ENCODE measurements at regions not wholly inside any gene's neighbourhood (a gene's known extent, or its start where the extent isn't known, plus 50 kb on each side); places are given as distances from the start of the nearest gene placed in this dataset.

- no peak for TF ChIP-seq POLR2AphosphoS5 (IDR thresholded peaks at IDR 0.05; ENCODE audit: low read depth, low read length)
- TF ChIP-seq SIN3A (IDR thresholded peaks at IDR 0.05; ENCODE audit: borderline replicate concordance, insufficient read depth, low read length) = no peak
- TF ChIP-seq, protein P1, sequence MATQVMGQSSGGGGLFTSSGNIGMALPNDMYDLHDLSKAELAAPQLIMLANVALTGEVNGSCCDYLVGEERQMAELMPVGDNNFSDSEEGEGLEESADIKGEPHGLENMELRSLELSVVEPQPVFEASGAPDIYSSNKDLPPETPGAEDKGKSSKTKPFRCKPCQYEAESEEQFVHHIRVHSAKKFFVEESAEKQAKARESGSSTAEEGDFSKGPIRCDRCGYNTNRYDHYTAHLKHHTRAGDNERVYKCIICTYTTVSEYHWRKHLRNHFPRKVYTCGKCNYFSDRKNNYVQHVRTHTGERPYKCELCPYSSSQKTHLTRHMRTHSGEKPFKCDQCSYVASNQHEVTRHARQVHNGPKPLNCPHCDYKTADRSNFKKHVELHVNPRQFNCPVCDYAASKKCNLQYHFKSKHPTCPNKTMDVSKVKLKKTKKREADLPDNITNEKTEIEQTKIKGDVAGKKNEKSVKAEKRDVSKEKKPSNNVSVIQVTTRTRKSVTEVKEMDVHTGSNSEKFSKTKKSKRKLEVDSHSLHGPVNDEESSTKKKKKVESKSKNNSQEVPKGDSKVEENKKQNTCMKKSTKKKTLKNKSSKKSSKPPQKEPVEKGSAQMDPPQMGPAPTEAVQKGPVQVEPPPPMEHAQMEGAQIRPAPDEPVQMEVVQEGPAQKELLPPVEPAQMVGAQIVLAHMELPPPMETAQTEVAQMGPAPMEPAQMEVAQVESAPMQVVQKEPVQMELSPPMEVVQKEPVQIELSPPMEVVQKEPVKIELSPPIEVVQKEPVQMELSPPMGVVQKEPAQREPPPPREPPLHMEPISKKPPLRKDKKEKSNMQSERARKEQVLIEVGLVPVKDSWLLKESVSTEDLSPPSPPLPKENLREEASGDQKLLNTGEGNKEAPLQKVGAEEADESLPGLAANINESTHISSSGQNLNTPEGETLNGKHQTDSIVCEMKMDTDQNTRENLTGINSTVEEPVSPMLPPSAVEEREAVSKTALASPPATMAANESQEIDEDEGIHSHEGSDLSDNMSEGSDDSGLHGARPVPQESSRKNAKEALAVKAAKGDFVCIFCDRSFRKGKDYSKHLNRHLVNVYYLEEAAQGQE (IDR thresholded peaks at IDR 0.05; ENCODE audit: insufficient read depth in 1 of 2, low read depth in 2 of 2, low read length in 2 of 2) = no peak
- no peak for TF ChIP-seq TAF1 (IDR thresholded peaks at IDR 0.05; ENCODE audit: borderline replicate concordance, insufficient read depth, low read length)
- TF ChIP-seq FOXP2 (optimal IDR thresholded peaks at IDR 0.05; ENCODE audit: borderline replicate concordance, extremely low read depth, extremely low read length, insufficient read depth) = no peak
These were observed 316.8 kb downstream of the CWC27 start for GRCh38 chr5:65085516-65085850.

DNA sequence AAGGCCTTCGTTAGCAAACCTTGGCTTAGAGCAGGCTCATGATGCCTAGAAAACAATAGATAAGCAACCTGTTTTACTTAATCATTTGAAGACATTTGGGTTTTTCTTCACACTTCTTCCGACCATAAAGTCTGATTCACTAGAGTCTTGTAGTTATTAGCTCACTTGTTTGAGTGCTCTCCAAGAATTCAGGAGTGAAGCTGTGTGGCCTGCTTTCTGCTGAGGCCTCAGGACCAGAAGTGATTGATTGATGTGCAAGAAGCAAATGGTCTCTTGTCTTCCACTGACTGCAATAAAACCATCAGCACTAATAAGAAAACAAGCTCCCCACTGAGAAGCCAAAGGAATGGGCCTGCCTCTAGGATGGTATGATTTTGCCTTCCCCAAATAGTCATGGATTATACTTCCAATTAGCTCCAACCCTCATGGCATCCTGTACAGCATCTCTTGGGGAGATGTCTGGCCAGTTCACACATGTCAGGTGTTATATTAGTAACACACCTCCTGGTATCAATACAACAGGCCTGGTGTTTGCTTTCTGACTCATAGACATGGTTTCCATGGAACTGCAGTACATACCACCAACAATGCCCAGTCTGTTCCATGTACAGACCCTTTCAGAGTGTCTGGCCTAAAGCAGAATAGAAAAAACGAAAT, 317.6 kb downstream of the CWC27 start:
- TF ChIP-seq, protein P1 (IDR thresholded peaks at IDR 0.05; ENCODE audit: insufficient read depth in 1 of 2, low read depth in 2 of 2, low read length in 2 of 2) = no peak
- no peak for TF ChIP-seq POLR2AphosphoS5 (IDR thresholded peaks at IDR 0.05; ENCODE audit: low read depth, low read length)
- TF ChIP-seq SIN3A (IDR thresholded peaks at IDR 0.05; ENCODE audit: borderline replicate concordance, insufficient read depth, low read length) = no peak
- TF ChIP-seq TAF1 (IDR thresholded peaks at IDR 0.05; ENCODE audit: borderline replicate concordance, insufficient read depth, low read length) = no peak
- TF ChIP-seq FOXP2 (optimal IDR thresholded peaks at IDR 0.05; ENCODE audit: borderline replicate concordance, extremely low read depth, extremely low read length, insufficient read depth) = no peak

GRCh38 chr5:65087154-65087553, 318.4 kb downstream of the CWC27 start:
- TF ChIP-seq, protein P1 (IDR thresholded peaks at IDR 0.05; ENCODE audit: insufficient read depth in 1 of 2, low read depth in 2 of 2, low read length in 2 of 2) = no peak
- TF ChIP-seq TAF1 (IDR thresholded peaks at IDR 0.05; ENCODE audit: borderline replicate concordance, insufficient read depth, low read length) (no peak), SIN3A (IDR thresholded peaks at IDR 0.05; ENCODE audit: borderline replicate concordance, insufficient read depth, low read length) (no peak), POLR2AphosphoS5 (IDR thresholded peaks at IDR 0.05; ENCODE audit: low read depth, low read length) (no peak), FOXP2 (optimal IDR thresholded peaks at IDR 0.05; ENCODE audit: borderline replicate concordance, extremely low read depth, extremely low read length, insufficient read depth) (no peak)

- no peak for TF ChIP-seq FOXP2 (optimal IDR thresholded peaks at IDR 0.05; ENCODE audit: borderline replicate concordance, extremely low read depth, extremely low read length, insufficient read depth)
- no peak for TF ChIP-seq SIN3A (IDR thresholded peaks at IDR 0.05; ENCODE audit: borderline replicate concordance, insufficient read depth, low read length)
- TF ChIP-seq, protein P1 (IDR thresholded peaks at IDR 0.05; ENCODE audit: insufficient read depth in 1 of 2, low read depth in 2 of 2, low read length in 2 of 2) = no peak
- TF ChIP-seq POLR2AphosphoS5 (IDR thresholded peaks at IDR 0.05; ENCODE audit: low read depth, low read length) = no peak
- TF ChIP-seq TAF1 (IDR thresholded peaks at IDR 0.05; ENCODE audit: borderline replicate concordance, insufficient read depth, low read length) = no peak
These were observed 325.5 kb downstream of the CWC27 start for GRCh38 chr5:65094279-65094678.
